ENCODE measurements at regions not wholly inside any gene's neighbourhood (a gene's known extent, or its start where the extent isn't known, plus 50 kb on each side); places are given as distances from the start of the nearest gene placed in this dataset.
"Not testable (repeated sequence)": the region's sequence is repeated elsewhere in the genome, so short reads cannot be mapped to it uniquely, and the experiment has no call there.

DNA sequence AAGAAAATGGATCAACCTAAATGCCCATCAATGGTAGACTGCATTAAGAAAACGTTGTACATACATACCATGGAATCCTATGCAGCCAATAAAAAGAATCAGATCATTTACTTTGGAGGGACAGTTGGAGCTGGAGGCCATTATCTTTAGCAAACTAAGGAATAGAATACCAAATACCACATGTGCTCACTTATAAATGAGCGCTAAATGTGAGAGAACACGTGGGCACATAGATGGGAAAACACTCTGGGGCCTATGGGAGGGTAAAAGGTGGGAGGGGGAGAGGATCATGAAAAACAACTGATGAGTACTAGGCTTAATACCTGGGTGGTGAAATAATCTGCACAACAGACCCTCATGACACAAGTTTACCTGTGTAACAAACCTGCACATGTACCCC, 1729.9 kb upstream of the PCDH10 start:
- no peak for DNase-seq

DNA sequence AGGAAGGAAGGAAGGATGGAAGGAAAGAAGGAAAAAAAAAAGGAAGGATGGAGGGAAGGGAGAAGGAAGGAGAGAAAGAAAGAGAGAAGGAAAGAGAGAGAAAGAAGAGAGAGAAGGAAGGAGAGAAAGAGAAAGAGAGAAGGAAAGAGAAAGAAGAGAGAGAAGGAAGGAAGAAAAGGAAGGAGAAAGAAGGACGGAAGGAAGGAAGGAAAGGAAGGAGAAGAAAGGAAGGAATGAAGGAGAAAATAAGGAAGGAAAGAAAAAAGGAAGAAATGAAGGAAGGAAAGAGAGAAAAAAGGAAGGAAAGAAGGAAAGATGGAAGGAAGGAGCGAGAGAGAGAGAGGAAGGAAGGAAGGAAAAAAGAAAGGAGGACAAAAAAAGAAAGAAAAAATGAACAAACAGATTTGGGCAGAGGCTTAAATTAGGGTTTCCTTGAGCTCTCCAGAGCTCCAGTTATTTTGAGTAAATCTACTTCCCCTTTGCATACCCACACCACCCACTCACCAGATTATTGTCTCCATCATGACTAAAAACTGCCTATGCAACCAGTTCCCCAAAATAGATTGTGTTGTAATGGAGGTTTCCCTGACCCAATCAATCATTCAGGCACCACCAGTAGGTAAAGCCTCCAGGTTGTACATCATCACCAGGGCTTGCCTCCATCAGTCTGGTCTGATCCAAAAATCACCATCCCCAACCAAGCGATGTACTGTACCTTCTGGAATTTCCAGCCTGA, 1722.9 kb upstream of the PCDH10 start:
- DNase-seq: no peak

DNA sequence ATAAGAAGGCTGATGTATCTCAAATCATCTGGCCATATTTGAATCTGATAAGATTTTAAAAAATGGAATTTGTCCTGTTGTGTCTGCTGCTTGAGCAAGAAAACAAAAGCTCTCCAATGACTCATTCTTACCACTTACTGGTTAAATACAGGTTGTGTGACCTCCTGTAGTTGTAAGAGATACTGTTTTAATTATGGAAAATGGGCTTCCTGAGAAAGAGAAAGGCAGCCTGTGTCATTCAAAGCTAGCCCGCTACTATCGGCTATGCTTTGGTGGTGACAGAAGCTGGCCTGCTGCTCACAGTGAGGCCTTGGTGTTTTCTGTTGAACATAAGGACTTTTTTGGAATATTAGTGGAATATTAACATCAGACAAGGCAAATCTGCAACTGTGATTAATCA, 1722.1 kb upstream of the PCDH10 start:
- DNase-seq: no peak

DNA sequence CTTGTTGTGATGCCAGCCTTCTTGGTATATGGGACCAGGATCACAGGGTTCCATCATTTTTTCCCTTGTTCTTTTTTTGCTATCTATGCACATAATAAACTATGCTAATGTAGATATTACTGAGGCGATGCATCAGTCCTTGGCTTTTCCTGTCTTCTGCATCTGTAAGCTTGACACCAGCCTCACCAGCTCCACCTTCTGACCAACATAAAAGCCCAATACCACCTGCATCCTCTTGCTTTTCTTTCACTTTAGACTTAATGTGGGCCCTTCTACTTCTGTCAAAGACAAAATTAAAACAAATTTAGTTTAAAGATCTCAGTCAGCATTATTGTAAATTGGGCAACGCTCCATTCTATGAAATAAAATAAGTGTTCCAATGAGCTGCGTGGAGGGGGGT, 1718.8 kb upstream of the PCDH10 start:
- DNase-seq: no peak

DNA sequence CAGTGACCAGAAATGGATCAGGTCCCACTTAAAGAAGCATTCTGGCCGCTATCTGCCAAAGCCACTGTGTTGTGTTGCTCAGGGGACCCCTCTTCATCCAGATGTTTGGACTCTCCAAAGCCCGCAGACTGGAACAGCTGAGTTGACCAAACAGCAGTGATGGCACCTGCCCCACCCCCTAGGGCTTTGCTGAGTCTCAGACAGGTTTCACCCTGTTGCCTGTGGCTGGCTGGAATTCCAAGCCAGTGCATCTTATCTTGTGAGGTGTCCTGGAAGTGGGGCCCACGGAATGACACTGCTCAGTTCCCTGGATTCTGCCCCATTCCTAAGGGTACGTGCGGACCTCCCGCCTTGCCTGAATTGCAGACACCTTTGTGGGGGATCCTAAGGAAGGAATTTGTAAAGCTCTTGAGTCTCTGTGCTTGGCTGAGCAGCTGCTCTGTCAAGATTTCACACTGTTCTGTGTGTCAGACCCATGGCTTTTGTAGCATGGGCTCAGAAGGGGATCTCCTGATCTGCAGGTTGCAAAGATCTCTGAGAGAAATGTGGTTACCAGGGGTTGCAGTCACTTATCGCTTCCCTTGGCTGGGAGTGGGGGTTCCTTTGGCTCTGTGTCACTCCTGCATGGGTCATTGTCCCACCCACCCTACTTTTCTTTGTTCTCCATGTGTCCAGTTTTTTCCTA, 1707.9 kb upstream of the PCDH10 start:
- no peak for DNase-seq

DNA sequence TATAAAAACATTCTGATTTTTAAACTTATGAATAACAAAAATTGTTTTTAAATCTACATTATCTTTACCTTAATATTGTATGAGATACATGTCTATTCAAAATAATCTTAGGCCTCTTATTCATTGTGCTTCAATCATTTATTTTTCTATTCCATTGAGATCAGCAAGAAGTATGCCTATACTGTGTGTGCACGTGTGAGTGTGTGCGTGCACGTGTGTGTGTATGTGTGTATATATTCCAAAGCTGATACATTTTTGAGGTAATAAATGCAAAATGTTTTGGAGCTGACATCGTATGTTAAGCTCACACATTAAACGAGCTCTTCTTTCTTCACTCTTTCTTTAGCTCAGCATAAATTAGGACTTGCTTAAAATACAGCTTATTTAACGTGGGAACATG, 1701.2 kb upstream of the PCDH10 start:
- no peak for DNase-seq

DNA sequence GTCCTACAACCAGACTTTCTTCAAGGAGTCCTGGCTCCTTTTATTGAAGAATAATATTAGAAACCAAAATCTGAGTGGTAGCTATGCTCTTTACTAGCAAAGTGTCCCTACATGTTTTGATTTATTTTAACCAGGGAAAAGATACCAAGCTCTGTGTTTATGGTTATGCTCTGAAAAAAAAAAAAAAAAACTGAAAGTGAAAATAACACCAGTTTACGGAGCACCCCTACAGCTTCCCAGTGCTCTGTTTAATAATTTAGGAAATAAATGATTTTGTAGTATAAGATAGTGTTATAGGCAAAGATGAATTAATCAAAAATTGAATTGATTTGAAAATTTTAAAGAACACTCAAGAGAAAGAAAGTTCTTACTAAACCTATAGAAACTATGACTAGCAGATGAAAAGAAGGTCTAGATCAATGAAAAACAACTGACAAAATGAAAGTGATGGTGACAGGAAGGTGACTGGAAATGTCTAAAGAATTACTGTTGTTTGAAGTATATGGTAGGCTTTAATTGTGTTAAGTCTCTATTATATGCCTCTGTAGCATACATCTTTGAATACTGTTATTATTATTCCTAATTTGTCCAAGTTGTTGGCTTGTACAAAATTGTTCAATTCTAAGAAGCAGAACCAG, 1698.4 kb upstream of the PCDH10 start:
- DNase-seq: no peak

DNA sequence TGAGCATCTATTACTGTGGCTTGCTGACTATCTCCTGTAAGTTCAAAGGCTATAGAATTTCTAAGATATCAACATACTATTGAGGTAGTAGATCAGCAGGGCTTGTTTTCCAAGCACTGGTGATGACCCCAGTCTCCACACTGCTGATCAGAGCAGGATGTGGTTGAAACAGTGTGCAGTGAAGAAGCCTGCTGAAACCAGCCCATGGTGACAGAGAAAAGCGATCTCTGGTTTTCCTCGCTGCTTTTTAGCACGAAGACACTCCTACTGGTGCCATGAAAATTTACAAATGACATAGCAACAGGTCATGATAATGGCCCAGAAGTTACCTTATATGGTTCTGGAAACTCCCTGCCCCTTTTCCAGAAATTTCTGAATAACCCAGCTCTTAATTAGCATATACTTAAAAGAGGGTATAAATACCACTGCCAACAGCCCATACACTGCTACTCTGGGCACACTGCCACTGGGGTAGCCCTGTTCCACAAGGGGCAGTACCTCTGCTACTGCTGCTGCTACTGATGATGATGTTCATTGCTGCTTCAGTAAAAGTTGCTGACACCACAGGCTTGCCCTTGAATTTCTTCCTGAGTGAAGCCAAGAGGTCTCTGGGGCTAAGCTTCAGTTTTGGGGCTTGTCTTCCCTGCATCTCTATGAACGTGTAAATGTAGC, 1689.5 kb upstream of the PCDH10 start:
- no peak for DNase-seq

DNA sequence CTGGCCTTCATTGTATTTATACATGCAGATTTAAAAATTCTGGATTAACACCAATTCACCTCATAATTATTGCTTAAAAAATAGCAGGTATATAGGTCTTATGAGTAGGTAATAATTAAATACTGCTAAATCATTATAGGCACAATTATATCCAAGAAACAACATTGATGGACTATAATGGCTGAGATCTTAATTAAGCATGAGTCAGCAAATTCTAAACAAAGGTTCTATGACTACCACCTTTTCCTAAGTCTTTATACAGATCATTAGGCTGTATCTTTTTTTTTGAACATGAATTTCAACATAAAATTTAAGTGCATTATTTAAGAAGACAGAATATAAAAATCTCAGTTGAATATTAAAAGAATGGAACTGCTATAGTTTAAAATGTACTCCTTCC, 1678.7 kb upstream of the PCDH10 start:
- DNase-seq: no peak

DNA sequence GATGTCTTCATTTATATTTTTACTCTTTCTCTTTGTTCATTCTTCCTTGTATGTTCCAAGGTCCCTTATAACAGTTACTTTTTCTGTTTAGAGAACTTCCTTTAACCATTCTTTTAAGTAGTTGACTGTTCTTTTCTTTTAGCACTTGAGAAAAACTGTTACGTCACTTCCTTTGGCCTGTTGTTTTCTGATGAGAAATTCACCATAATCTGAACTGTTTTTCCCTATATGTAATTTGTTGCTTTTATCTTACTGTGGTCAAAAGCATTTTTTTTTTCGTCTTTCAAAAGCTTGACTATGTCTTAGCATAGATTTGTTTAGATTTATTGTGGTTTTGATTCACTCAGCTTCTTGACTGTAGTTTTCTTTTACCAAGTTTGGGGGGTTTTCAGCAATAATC, 1660.3 kb upstream of the PCDH10 start:
- no peak for DNase-seq

DNA sequence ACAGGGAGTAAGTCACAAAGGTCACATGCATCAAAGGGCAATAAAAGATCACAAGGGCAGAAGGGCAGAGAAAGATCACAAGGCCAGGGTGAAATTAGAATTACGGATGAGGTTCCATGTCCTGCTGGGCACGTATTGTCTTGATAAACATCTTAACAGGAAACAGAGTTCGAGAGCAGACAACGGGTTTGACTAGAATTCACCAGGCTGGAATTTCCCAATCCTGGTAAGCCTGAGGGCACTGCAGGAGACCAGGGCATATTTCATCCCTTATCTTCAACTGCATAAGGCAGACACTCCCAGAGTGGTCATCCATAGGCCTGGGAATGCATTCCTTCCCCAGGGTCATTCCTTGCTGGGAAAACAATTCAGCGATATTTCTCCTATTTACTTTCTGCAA, 1652.9 kb upstream of the PCDH10 start:
- not testable (repeated sequence) for DNase-seq

DNA sequence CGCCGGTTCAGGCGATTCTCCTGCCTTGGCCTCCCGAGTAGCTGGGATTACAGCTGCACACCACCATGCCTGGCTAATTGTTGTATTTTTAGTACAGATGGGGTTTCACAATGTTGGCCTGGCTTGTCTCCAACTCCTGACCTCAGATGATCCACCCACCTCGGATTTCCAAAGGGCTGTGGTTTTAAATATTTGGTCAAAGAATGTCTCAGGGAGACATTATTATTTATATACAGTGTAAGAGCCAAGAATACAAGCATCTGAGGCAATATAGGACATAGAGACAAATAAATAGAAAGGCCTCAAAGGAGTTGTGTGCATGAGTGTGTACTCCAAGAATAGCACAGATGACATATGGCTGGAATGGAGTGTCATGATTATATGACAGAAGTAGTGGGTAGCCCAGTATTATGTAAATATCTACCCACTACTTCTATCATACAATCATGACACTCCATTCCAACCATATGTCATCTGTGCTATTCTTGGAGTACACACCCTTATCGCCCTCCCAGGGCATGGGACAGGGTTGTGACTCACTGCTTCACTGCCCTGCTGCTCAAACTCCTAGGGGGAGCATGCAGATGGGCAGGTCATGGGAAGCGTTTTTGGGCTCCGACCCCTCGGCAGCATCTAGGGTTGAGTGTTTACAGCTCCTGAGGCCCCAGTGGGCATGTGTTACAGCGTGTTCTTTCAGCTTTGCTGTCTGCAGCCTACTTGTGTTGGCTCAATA, 1649.8 kb upstream of the PCDH10 start:
- DNase-seq: no peak

DNA sequence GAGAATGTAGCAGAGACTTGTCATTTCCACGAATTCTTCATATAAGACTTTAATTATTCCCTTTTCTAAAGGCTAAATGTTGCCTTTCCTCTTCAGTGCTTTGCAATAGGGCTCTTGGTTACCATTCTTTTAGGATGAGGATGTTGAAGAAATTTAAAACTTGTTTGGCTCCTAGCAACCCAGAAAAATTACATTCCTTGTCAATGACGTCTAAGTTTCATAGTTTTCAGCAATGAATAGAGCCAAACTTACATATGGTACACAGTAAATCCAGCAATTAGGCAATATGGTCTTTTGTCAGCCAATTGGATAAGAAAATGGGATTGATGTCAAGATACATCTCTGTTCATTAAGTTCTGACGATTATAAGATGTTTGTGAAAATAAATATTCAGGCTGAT, 1639.6 kb upstream of the PCDH10 start:
- no peak for DNase-seq

DNA sequence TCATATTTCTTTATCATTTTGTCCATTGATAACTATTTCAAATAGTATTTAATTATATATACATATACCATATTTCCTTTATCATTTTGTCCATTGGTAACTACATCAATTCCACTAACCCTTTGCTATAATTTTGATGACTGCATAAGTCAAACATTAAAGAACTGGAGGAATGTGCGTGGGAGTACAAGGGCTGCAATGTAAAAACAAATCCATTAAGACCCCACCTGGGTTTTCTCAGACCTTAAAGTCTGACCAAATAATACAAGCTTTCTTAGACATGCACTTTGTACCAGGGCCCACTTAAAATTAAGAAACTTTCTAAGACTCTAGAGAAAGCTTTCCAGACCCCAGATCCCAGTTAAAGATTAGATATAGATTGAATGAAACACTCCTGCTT, 1622.4 kb upstream of the PCDH10 start:
- DNase-seq: no peak

DNA sequence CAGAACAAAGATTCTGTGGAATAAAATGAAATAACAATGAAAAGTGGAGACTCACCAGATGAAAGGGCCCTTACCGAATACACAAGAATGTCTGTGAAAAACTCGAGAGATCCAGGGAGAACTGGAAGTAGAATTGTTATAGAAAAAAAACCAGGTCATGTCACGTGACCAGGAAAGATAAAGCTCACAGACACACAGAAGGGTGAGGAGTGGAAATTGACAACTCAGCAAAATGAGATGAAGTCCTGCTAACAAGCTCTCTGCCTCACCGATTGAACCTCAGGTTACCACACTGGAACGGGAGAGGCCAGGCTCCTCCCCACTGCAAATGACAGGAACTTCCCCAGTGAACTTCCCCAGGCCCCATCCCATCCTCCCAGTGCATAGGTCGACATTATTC, 1618.0 kb upstream of the PCDH10 start:
- DNase-seq: no peak

DNA sequence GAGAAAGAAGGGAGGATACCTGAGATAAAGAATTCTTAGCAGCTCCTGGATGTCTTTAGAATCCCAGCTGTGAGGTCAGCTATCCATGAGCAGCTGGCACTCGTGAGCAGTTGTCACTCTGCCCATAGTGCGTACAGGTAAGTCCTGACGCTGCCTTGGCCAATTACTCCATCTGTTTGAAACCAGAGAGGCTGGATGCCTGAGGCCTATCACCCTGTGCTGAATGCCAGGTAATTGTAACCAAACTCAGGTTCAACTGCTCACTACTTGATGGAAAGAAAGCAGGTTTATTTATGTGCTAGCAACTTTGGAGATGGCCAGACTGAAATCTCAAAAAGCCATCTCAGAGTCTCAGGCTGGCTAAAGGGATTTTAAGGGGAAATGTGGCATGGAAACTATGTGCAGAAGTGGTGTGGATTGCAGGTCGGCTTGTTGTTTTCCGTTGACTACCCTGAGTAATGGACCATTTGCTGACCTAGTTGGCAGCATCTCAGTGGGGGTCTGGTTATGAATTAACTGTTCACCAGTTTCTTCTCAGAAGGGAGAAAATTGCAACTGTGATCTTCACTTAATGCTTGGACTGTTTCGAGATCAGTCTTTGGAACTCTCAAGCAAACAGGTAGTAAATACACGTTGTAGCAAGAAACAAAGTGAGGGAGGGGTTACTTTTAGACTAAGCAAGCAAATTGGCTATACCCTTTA, 1614.0 kb upstream of the PCDH10 start:
- DNase-seq: no peak

DNA sequence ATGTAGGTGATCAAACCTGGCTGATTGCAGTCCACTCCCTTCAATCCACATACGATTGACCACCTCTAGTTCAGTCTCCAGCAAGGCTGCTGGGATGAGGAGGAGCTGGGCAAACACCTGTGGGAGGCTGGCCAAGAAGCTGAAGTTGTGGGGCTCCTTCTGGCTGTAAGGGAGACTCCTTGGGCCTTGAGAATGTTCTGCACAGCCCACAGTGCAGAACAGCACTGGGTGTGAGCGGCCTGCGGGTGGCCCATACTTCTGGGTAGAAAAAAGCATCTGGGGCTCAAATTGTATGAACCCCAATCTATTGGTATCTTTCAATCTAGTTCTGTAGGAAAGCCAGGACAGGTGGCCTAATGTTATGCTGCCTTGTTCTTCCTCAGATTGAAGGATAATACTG, 1608.8 kb upstream of the PCDH10 start:
- no peak for DNase-seq

DNA sequence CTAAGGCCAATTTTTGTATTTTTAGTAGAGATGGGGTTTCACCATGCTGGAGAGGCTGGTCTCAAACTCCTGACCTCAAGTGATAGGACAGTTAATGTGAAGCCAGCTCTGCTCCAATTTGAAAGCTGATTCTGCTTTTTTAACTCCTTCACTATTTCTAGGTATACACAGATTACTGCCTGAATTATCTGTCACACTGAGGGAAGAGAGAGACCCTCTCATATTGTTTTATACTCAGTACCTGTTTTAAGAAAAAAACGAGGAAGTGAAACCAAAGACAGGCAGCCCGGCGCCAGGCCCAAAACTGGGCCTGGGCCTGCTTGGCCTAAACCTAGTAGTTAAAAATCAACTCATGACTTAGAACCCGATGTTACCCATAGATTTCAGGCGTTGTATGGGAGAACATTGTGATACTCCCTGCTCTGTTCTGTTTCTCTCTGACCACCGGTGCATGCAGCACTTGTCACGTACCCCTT, 1601.5 kb upstream of the PCDH10 start:
- DNase-seq: no peak

DNA sequence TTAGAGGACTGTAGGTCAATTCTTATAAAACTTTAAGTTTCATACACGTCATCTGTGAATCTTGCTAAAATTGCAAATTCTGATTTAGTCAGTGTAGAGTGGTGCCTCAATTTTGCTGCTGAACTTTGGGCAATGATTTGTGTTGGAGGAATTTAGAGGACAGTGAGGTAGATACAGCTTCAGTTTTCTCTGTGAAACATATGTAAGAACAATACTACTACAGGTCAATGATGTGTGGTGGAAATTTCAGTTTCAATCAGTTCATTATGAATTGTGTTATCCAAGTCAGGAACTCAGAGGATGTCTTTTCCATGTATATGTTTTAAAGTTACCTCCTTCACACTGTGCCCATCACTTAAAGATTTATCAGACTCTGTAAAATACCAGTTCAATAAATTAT, 1597.8 kb upstream of the PCDH10 start:
- DNase-seq: no peak

DNA sequence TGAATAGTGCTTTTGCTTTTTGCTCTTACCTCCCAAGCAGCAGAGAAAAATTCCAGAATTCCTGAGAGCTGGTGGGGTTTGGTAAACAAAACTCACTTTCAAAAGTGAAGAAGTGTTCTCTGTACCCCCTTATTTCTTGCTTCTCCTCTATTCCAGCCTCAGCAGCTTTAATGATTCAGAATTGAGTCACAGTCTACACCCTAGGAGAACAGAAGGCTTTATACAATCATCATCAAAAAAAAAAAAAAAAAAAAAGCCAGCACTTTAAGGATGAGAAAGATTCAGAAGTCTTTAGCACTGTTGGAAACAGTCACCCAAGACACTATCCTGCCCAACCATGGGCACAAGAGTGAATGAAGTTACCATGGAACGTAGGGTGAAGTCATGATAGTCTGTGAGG, 1583.1 kb upstream of the PCDH10 start:
- no peak for DNase-seq

DNA sequence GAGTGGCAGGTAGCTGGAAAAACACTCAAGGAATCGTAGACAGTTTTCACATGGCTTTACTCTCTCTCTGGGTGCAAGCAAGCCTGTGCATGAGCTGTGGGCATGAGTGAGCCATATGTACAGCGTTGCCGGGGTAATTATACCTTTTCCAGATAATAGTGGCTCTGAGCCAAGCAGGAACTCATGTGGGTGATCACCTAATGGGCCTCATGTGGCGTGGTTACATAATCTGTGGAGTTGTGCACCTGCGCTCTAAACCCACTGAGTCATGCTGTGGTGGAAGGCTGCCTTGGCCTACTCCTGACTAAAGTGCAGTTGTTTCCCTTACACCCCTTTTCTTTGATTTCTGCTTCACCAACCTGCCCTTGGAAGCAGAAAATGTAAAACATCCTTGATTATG, 1564.5 kb upstream of the PCDH10 start:
- DNase-seq: no peak

DNA sequence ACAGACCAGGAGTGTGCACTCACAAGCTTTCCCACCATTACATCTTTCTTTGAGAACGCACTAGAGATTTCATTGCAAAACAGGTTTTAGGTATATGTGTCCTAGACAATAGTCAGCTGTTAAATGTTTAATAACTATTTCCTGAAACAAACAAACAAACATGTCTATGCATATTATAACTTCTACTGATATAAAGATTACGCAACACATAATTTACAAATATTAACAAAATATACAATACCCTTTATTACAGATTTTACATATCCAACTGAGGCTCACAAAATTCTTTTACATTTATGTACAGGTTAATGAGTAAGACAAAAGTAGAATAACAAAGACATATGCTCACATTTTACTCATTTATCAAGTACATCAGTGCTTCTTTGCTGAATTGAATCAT, 1554.0 kb upstream of the PCDH10 start:
- no peak for DNase-seq

Data from activated gamma-delta T cell (primary cell).